Stimulated activated CD4-positive, alpha-beta T cell treated with anti-CD3 and anti-CD28 coated beads, Interleukin-4, amount 100 ng/mL, for 4 hours (primary cell): ENCODE measurements at regions not wholly inside any gene's neighbourhood (a gene's known extent, or its start where the extent isn't known, plus 50 kb on each side); places are given as distances from the start of the nearest gene placed in this dataset.

Source experiments
- DNase-seq, 2 experiments: peaks; one replicate each; pipeline ENCODE4 v3.0.0-alpha.2; 2020

DNA sequence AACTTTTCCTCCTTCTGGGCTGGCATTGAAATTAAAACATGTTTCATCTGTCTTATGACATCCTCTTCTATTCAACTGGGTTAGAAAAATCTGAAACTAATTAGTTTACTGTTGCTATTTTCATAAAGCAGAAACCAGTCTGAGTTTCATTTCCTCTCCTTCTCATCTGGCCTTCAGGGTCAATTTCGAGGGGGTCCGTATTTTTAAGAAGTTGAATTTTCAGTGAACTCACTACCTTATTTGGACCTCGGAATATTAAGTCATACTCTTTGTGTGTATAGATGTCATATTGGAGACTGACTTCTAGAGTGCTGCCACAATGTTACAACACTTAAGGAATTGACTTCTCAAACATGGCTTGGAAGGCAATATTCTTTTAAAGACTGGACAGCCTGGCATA, 485.9 kb downstream of the SQOR start:
- DNase-seq: no peak

DNA sequence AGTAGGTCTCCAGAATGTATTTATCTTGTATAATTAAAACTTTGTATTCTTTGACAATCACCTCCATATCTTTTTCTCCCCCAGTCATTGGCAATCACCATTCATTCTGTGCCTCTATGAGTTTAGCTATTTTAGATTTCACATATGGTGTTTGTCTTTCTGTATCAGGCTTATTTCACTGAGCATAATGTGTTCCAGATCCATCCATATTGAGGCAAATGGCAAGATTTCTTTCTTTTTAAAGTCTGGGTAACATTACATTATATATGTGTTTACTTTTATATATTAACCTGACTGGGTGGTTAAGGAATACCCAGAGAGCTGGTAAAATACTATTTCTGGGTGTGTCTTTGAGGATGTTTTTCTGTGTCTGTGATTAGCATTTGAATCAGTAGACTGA, 486.6 kb downstream of the SQOR start:
- DNase-seq: no peak

DNA sequence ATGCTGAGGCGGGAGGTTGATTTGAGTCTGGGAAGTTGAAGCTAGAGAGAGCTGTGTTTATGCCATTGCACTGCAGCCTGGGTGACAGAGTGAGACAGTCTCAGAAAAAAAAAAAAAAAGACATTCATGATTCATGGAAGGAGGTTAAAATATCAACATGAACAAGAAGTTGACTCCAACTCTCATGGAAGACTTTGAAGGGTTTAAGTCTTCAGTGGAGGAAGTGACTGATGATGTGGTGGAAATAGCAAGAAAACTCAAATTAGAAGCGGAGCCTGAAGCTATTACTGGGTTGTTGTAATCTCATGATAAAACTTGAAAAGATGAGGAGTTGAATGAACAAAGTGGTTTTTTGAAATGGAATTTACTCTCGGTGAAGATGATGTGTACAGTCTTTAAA, 491.8 kb downstream of the SQOR start:
- DNase-seq: no peak

DNA sequence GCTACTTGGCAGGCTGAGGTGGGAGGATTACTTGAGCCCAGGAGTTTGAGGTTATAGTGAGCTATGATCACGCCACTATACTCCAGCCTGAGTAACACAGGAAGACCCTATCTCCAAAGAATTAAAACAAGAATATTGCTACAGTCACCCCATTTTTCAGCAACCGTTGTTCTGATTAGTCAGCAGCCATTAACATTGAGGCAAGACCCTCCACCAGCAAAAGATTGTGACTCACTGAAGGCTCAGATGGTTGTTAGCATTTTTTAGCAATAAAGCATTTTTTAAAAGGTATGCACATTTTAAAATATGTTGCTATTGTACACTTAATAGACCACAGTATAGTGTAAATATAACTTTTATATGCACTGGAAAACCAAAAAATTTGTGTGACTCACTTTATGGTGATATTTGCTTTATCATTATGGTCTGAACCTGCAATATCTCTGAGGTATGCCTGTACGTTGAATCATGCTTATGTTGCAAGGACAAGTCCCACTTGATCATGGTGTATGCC, 492.6 kb downstream of the SQOR start:
- DNase-seq: no peak

DNA sequence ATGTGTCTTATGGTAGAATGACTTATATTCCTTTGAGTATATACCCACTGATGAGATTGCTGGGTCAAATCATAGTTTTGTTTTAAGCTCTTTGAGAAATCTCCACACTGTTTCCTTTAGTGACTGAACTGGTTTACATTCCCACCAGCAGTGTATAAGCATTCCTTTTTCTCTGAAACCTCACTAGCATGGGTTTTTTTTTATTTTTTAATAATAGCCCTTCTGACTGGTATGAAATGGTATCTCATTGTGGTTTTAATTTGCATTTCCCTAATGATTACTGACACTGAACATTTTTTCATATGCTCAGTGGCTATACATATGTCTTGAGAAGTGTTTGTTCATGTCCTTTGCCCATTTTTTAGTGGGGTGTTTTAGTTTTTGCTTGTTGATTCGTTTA, 494.3 kb downstream of the SQOR start:
- DNase-seq: no peak

DNA sequence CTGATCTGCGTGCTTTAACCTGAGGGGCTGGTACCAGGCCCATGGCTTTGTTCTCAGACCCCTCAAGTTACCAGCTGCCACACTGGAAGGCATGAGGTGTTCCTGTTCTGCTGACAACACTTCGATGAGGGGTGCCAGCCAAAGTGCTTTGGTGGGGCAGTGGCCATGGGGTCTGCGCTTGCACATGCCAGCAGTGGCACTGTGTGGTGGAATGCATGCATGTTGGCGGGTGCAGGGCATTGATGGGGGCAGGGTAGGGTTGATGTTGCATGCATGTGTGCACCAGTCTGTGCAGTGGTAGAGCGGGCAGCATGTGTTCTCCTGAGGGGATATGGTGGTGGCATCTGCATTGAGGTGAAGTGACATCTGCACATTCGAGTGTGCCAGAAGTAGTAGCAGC, 497.0 kb downstream of the SQOR start:
- DNase-seq: no peak

DNA sequence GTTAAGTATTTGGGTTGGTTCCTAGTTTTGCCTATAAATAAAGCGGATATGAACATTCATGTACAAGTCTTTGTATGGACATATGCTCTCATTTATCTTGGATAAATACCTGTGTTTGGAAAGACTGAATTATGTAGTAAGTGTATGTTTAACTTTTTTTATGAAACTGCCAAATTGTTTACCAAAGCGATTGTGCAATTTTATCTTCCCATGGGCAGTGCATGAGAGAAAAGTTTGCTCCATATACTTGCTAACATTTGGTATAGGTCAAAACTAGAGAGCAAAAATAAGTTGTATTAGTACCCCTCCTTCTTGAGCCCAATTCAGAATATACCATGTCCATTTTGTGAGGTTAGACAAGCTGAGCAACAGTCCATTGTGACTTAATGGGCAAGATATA, 502.6 kb downstream of the SQOR start:
- no peak for DNase-seq

DNA sequence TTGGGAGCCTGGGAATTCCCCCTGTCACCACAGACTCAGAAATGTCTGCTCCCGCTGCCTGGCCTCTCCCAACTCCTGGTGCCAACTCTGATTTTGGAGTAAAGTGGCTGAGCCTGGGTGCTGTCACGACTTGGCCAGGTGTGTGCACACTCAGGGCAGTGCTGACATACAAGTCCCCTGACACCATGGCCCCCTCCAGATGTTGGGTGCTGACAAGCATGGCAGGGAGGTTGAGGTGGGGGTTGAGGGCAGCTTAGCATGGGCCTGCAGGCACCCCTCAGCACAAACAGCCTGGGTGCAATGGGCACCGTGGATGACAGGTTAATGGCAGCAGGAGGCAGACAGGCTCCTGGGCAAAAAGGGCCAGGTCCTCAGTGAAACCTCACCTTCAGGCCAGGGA, 511.2 kb downstream of the SQOR start:
- DNase-seq: no peak

DNA sequence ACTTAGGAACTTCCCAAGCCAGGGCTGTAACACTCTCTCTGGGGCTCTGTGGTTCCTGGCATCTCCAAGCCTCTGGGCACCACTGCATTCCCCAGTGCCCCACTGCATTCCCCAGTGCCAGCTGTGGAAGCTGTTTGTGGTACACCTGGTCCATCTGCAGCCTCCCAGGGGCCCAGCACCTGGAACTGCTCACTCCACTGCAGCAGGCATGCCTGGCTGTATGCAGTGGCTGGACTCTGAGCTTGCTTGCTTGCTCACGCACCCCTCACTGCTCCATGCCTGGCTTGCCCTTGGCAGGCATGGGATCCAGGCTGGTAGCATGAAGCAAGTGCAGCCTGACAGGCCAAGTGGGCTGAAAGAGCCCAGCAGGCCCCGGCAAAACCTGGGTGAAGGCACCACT, 512.1 kb downstream of the SQOR start:
- no peak for DNase-seq

DNA sequence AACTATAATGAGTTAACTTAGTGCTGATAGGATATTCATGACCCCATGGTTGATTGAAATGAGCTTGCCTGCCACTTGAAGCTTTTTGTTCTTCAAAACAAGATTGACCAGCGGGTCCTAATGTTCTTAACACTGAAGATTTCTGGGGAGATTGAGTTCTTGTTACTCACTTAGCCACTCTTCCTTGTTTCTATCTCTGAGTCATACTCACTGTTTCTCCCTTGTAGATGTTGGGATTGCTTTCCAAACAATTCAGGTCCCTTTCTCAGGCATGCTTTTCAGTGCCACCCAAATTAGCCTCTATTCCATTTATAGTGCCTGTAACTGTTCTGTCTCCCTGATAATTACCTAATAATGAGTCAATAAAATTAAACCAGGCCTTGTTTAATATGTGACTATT, 517.0 kb downstream of the SQOR start:
- DNase-seq: no peak

DNA sequence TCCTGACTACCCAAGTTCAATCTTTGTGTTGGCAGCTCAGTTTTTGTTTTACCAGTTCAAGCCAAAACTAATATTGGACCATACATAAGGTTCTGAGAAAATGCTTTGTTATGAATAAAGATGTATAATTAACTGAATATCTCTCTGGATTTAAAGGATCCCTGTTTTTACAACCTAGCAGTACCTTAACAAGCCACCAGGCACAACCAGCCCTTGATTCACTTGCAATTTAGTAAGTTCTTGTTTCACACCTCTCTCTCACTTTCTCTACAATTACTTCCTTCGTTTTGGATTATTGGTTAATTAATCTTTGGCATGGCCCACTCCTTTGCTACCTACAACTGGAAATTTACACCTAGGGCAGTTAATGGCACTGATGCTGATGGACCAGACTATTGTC, 531.9 kb downstream of the SQOR start:
- DNase-seq: no peak

DNA sequence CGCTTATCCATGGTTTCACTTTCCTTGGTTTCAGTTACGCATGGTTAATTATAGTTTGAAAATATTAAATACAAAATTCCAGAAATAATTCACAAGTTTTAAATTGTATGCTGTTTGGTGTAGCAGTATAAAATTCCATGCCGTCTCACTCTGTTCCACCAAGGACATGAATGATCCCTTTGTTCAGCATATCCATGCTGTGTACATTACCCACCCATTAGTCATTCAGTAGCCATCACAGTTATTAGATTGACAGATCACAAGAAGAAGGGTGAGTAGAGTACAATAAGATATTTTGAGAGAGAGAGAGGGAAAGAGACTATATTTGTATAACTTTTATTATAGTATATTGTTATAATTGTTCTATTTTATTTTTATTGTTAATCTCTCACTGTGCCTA, 535.5 kb downstream of the SQOR start:
- DNase-seq: no peak

DNA sequence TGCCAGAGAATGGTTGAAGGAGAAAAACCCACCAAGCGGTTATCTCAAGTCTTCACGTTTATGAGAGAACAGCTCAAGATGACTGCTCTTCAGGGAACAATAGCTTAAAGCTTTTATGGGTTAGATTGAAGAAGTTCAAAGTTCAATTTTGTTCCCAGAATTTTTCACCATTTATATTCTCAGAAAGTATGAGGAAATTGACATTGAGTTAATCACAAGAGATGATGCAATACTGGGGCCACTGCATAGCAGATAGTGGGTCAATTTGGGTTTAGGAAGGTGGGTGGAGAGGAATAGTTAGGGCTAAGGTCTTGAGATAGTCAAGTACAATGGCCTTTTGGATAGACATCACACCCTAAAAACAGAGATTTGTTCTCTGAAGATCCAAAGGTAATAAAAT, 539.3 kb downstream of the SQOR start:
- no peak for DNase-seq

DNA sequence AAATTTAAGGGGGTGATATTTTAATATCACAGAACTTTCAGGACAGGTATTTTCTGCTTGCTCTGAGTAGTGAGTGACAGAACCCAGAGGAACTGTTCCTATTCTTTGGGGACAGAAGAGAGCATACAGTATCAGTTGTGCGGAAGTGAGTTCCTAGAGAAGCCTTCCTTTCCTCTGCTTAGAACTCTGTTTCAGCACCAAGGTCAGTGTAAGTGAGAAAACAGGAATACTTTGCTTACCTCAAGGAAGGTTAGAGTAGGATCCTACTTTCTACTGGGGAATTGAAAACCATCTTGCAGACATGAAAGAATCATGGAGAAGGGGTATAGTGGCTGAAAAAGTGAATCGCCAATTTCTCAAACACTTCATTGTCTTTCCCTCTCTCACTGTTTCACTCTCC, 542.4 kb downstream of the SQOR start:
- DNase-seq: no peak

DNA sequence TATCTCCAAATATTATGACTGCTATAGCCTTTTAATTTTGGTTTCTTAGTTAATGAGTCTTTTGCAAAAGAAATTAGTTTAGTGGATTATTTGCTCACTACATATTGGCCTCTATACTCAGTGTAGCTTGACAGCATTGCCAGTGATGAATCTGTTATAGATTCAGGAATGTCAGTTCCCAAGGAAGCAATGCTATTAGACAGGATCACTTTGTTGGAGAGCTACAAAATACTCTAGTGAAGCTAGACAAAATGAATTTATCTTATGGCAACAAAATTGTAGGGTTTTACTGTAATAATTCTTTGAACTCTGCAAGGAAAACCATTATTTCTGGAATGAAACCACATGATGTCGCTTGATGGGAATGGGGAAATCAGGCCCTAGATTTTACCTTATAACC, 543.3 kb downstream of the SQOR start:
- no peak for DNase-seq

DNA sequence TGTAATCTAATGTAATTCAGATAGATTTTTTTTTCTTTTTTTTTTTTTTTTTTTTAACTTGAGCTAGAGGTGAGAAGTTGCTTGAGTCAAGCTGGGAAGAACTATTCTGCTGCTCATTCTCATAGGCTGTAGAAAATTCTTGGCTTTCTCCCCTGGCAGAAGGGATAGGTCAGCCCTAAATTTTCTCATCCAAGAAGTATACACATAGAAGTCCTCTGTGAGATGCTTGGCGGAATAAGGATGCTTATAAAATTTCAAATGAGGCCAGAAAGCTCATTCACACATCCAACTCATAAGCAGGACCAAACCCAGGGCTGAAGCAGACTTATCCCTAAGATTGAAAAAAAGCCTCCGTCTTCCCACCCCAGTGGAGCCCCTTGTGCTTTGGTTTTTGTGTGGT, 572.5 kb downstream of the SQOR start:
- DNase-seq: no peak

DNA sequence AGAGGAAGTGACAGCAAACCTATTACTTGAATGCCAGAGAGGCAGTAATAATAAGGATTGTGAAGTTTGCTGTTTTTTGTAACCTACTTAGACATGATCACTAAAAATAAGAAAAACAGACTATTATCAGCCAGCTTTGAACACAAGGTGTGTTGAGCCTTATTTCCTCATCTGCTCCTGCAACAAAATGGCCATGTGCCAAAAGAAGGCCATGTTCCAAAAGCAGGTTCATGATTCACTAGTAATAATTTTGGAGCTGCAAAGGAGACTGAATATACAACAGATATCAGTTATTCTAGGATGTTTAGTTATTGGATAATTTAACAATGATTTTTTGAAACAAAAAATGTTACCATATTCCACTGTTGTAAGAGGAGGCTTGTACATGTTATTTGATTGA, 578.7 kb downstream of the SQOR start:
- DNase-seq: no peak

DNA sequence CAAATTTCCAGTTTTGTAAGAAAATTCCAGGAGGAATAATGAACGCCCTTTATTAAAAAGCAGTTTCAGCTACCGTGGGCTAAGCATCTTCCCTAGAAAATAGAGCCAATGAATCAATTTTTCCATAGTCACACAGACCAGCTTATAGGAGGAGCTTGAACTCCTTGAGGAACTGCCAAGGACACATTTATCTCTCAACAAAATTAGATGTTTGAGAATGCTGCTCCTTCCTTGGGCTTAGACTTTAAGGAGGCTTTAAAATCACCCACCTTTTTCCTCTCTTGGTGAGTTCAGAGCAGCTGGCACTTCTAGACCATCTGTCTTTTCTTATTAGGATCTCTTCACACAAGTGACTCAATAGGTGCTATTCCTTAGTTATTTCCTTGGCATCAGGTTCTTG, 588.0 kb downstream of the SQOR start:
- DNase-seq: no peak

DNA sequence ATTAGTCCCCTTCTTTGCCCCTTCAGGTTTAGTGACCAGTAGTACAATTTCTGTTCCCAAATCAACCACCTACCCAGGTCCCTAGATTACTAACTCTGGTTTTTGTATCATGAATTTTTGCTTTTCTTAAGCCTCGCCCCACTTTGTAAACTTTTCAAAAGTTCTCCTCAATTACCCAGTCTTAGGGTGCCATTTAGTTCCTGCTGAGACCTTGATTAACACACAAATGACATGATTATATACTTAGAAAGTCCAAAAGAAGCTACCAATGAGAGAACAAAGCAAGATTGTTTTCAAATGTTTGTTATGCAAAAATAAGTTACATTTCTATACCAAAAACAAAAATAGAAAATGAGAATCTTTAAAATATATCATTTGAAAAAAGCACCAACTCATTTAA, 594.4 kb downstream of the SQOR start:
- DNase-seq: no peak

DNA sequence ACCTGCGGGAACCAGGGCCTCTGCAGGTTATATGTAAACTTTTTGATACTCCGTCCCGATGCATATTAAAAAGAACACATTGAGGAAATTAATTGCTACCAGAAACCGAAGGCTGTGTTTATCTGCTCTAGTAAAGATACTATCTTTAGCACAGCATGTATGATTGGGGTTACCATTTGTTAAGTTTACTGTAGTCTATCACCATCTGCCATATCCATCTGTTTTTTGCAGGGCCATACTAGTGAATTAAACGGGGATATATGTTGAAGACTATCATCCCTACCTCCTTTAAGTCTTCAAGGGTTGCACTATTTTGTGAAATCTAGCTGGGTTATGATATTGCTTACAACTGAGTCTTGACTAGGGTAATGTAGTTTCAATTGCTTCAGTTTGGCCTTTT, 597.0 kb downstream of the SQOR start:
- no peak for DNase-seq

DNA sequence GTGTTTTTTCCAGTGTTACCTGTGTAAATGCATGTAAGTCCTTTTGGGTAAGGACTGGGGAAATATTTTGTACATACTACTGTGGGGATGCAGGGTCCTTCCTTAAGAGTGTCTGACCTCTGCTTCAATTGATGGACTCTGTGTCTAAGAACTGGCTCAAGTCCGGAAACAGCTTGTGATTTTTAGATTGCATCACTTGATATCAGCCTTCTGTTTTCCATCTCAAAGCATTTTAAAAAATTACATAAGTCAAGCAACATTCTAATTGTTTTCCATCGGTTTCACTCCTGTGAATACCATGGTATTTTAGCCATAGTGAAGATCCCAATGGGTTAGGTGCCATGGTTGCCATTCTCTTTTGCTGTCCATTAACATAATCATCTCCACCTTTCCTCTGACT, 597.6 kb downstream of the SQOR start:
- no peak for DNase-seq

DNA sequence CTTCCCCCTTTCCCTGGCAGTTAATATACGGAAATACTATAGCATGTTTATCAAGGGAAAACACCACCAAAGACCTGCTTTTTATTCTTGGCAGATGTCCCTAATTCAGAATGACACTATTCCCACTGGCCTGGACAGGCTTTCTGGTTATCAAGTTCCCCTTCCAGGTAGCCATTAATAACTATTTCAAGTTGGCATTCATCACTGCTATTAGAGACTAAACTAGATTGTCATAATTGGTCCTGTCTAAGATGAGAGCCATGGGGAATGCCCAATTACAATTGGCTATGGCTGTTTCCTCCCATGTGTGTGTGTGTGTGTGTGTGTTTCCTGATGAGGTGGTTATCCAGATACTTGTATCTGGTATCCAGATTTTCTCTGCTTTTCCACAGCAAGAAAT, 608.1 kb downstream of the SQOR start:
- no peak for DNase-seq

DNA sequence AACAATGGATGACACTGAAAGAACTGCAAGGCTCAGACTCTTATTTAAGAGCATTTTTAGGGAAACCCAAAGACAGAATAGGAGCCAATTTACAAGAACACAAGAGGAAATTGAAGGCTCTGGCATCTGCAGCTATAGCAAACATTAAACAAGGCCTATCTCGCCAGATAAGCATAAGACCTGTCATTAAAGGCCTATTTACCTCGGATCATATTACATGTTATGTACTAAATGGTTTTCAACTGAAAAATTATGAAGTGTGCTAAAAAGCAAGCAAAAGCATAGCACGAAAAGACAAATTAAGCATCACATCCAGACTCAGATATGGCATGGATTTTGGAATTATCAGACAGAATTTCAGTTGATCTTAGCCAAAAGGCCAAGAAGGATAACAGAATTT, 617.1 kb downstream of the SQOR start:
- no peak for DNase-seq

DNA sequence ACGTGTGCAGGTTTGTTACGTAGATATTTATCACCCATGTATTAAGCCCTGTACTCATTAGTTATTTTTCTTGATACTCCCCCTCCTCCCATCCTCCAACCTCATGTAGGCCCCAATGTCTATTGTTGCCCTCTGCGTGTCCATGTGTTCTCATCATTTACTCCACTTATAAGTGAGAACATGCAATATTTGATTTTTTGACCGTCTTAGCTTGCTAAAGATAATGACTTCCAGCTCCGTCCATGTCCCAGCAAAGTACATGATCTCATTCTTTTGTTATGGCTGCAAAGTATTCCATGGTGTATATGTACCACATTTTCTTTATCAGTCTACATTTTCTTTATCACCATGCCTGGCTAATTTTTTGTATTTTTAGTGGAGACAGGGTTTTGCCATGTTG, 623.2 kb downstream of the SQOR start:
- no peak for DNase-seq

DNA sequence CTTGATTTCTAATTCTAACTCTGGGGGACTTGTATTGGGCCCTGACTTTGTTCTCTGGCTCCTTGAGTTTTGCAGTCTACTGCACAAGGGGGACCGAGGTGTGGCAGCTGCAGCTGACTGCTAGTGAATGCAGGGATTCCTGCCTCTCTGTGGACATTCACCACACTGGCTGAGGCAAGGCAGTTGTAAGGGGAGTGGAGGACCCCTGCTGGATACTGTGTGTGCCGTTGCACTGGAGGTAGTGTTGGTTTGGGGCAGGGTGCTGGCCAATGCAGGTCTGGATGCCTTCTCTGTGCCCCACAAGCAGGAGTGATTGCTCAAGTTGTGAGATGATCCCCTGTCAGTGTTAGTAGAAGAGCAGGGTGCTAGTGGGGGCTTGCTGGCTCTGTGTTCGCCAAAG, 626.1 kb downstream of the SQOR start:
- DNase-seq: no peak

DNA sequence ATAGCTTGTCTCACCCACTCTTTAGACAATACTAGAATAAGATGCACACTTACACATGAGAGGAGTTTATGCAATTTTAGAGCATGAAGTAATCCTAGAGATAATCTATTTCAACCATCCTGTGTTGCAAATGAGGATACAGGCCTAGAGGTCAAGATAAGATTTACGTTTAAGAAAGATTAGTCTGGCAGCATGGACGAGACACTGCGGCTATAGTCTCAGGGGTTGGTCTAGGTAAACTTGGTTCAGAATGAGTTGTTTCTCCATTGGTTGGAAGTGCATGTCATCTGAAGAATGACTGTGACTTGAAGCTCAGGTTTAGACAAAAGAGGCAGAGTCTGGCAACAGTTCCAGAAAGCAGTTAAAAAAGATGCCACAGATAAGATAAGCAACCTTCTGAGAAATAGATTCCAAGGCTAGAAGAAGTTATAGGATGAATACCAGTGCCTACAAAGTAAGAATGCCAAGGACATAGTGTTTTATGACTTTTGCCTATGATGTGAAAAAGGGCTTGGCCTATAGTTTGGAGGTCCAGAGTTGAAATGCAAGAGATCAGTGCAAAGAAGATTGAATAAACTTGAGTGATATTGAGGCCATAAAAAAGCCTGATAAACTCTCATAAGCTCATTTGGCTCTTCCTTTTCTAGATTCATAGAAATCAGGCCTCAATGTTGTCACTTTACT, 631.0 kb downstream of the SQOR start:
- no peak for DNase-seq
